Neural cell (in vitro differentiated cells): ENCODE measurements at regions not wholly inside any gene's neighbourhood (a gene's known extent, or its start where the extent isn't known, plus 50 kb on each side); places are given as distances from the start of the nearest gene placed in this dataset.

Experiments
- H2AFZ ChIP-seq: fragments of 200-600, 300-800 bp; sonication (generic), shearing (Covaris generic); 2 replicates; pipeline ENCODE4 v1.6.0; 2014; ENCODE audit warnings: low read depth, mild to moderate bottlenecking, antibody characterized with exemption, low read length, moderate library complexity
- H3F3A ChIP-seq: fragments of 200-600 bp; shearing (Covaris generic); 2 replicates; pipeline ENCODE4 v1.6.1; 2016; ENCODE audit warnings: mild to moderate bottlenecking, moderate library complexity, mixed read lengths, antibody characterized with exemption, low read length; ENCODE audit not compliant: insufficient read depth, poor library complexity, severe bottlenecking
- H3K27ac ChIP-seq: fragments of 200-600, 300-800 bp; sonication (generic), shearing (Covaris generic); 2 replicates; pipeline ENCODE4 v1.5.1; 2014; ENCODE audit warnings: mild to moderate bottlenecking, low read length, moderate library complexity
- H3K27me3 ChIP-seq: fragments of 300-800, 200-600 bp; sonication (generic), shearing (Covaris generic); 2 replicates; pipeline ENCODE4 v1.6.0; 2014; ENCODE audit warnings: mild to moderate bottlenecking, low read depth, low read length, moderate library complexity; ENCODE audit not compliant: insufficient read depth
- H3K36me3 ChIP-seq: fragments of 300-800, 200-600 bp; sonication (generic), shearing (Covaris generic); 2 replicates; pipeline ENCODE4 v1.5.1; 2014; ENCODE audit warnings: mild to moderate bottlenecking, antibody characterized with exemption, low read length, moderate library complexity; ENCODE audit not compliant: insufficient read depth
- H3K4me2 ChIP-seq: fragments of 300-800, 200-600 bp; sonication (generic), shearing (Covaris generic); 2 replicates; pipeline ENCODE4 v1.6.0; 2014; ENCODE audit warnings: mild to moderate bottlenecking, low read length
- H3K4me3 ChIP-seq: fragments of 300-800, 200-600 bp; sonication (generic), shearing (Covaris generic); 2 replicates; pipeline ENCODE4 v1.5.1; 2014; ENCODE audit warnings: mild to moderate bottlenecking, low read length, moderate library complexity
- H3K79me2 ChIP-seq: fragments of 200-600 bp; shearing (Covaris generic); replicated peaks from 2 replicates; pipeline ENCODE4 v1.6.0; 2014; ENCODE audit warnings: mild to moderate bottlenecking, low read length, moderate library complexity; ENCODE audit not compliant: insufficient read depth
- H3K9ac ChIP-seq: fragments of 300-800, 200-600 bp; sonication (generic), shearing (Covaris generic); 2 replicates; pipeline ENCODE4 v1.6.1; 2016; ENCODE audit warnings: mild to moderate bottlenecking, low read length, mixed read lengths
- H3K9me2 ChIP-seq: fragments of 200-600 bp; shearing (Covaris generic); 2 replicates; pipeline ENCODE4 v1.6.1; 2016; ENCODE audit warnings: mild to moderate bottlenecking, low read length, mixed read lengths; ENCODE audit not compliant: insufficient read depth
- H3K9me3 ChIP-seq: fragments of 200-600, 300-800 bp; sonication (generic), shearing (Covaris generic); 2 replicates; pipeline ENCODE4 v1.6.1; 2016; ENCODE audit warnings: mild to moderate bottlenecking, mixed run types, low read length, moderate library complexity, mixed read lengths
- H4K20me1 ChIP-seq: fragments of 200-600 bp; shearing (Covaris generic); 2 replicates; pipeline ENCODE4 v1.6.1; 2016; ENCODE audit warnings: mild to moderate bottlenecking, mixed run types; ENCODE audit not compliant: insufficient read depth
- EP300 ChIP-seq: fragments of 450-650 bp; conservative IDR thresholded peaks from 2 replicates; pipeline ENCODE4 v1.6.1; 2014; ENCODE audit warnings: antibody characterized with exemption, mild to moderate bottlenecking, moderate library complexity; ENCODE audit not compliant: poor library complexity, severe bottlenecking
- EZH2 ChIP-seq: fragments of 200-600, 300-800 bp; shearing (Covaris generic), sonication (generic); IDR thresholded peaks from 2 replicates; pipeline ENCODE4 v1.6.1; 2014; ENCODE audit warnings: antibody characterized with exemption, low read length, borderline replicate concordance, mild to moderate bottlenecking; ENCODE audit not compliant: insufficient read depth, poor library complexity, severe bottlenecking
- MXI1 ChIP-seq: fragments of 450-650 bp; conservative IDR thresholded peaks from 2 replicates; pipeline ENCODE4 v1.6.1; 2014; ENCODE audit warnings: antibody characterized with exemption, mild to moderate bottlenecking; ENCODE audit not compliant: poor library complexity, severe bottlenecking
- POLR2AphosphoS5 ChIP-seq: IDR thresholded peaks from 2 replicates; pipeline ENCODE4 v1.6.1; 2012
- RAD21 ChIP-seq: fragments of 450-650 bp; conservative IDR thresholded peaks from 2 replicates; pipeline ENCODE4 v1.6.1; 2014; ENCODE audit warnings: antibody characterized with exemption, mild to moderate bottlenecking, moderate library complexity
- REST ChIP-seq: IDR thresholded peaks from 2 replicates; pipeline ENCODE4 v1.6.1; 2012; ENCODE audit warnings: borderline replicate concordance
- SMC3 ChIP-seq: fragments of 450-650 bp; conservative IDR thresholded peaks from 2 replicates; pipeline ENCODE4 v1.6.1; 2014; ENCODE audit warnings: antibody characterized with exemption, mild to moderate bottlenecking, moderate library complexity; ENCODE audit not compliant: poor library complexity
- TAF1 ChIP-seq: IDR thresholded peaks from 2 replicates; pipeline ENCODE4 v1.6.1; 2012; ENCODE audit warnings: low read depth
- TF ChIP-seq, protein P1 (sequence below): fragments of 450-650 bp; IDR thresholded peaks from 2 replicates; pipeline ENCODE4 v1.5.1; 2014; ENCODE audit warnings: antibody characterized with exemption, mild to moderate bottlenecking, moderate library complexity; ENCODE audit not compliant: poor library complexity, severe bottlenecking

DNA sequence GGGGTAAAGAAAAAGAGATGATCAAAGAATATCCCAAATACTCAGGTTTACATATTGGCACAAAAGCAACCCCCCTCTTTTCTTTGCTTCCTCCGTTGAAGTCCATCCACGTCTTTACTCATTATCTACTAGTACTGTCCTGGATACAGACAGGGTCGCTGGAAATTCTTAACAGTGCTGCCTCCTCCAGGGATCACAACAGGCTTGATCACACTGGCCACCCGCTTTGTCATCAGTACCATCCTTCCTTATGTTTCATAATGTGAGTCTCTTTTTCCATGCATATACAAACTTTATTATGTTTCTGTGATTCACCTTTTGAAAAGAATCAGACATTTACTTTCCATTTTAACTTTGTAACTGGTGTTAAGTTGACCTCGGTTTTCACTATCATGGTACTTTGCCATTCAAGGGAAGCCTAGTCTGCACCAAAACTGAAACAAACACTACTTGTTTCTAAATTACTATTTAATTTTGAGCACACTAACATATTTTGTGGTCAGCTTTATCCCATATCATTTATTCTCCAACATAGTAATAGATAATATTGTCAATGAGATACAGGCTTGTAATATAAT, 387.5 kb upstream of the PPP1R2C start:
- Histone ChIP-seq H2AFZ (no peak overlapping the region), H3K4me2 (no peak overlapping the region), H3K9ac (no peak overlapping the region), H3K9me3 (no peaks in the 10 kb centered on the region), H3K9me2 (no peaks in the 10 kb centered on the region), H3K27me3 (no peaks in the 10 kb centered on the region), H3K27ac (no peak overlapping the region), H3K4me3 (no peak overlapping the region), H4K20me1 (no peaks in the 10 kb centered on the region), H3K79me2 (no peaks in the 10 kb centered on the region), H3F3A (no peaks in the 10 kb centered on the region), H3K36me3 (no peaks in the 10 kb centered on the region)
- no peak for TF ChIP-seq RAD21
- TF ChIP-seq POLR2AphosphoS5, result no peak
- TF ChIP-seq, protein P1, sequence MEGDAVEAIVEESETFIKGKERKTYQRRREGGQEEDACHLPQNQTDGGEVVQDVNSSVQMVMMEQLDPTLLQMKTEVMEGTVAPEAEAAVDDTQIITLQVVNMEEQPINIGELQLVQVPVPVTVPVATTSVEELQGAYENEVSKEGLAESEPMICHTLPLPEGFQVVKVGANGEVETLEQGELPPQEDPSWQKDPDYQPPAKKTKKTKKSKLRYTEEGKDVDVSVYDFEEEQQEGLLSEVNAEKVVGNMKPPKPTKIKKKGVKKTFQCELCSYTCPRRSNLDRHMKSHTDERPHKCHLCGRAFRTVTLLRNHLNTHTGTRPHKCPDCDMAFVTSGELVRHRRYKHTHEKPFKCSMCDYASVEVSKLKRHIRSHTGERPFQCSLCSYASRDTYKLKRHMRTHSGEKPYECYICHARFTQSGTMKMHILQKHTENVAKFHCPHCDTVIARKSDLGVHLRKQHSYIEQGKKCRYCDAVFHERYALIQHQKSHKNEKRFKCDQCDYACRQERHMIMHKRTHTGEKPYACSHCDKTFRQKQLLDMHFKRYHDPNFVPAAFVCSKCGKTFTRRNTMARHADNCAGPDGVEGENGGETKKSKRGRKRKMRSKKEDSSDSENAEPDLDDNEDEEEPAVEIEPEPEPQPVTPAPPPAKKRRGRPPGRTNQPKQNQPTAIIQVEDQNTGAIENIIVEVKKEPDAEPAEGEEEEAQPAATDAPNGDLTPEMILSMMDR, result no peak
- no peak for TF ChIP-seq TAF1
- no peak for TF ChIP-seq EP300

GRCh38 chrX:43166874-43167273, 388.9 kb upstream of the PPP1R2C start:
- H3K36me3 ChIP-seq, result no peaks in the 10 kb centered on the region
- no peaks in the 10 kb centered on the region for H3K27me3 ChIP-seq
- H3K79me2 ChIP-seq, result no peaks in the 10 kb centered on the region
- no peak overlapping the region for H3K27ac ChIP-seq
- H3K9me3 ChIP-seq, result no peaks in the 10 kb centered on the region
- H3K9ac ChIP-seq, result no peak overlapping the region
- no peak overlapping the region for H3K4me3 ChIP-seq
- no peaks in the 10 kb centered on the region for H4K20me1 ChIP-seq
- no peaks in the 10 kb centered on the region for H3F3A ChIP-seq
- no peak for TF ChIP-seq RAD21
- no peak for TF ChIP-seq EP300
- no peak for TF ChIP-seq EZH2
- no peak for TF ChIP-seq REST
- TF ChIP-seq SMC3, result no peak
- TF ChIP-seq POLR2AphosphoS5, result no peak
- TF ChIP-seq, protein P1, result no peak
- no peak for TF ChIP-seq TAF1
- TF ChIP-seq MXI1, result no peak
- H3K9me2 ChIP-seq, result no peaks in the 10 kb centered on the region
- no peak overlapping the region for H3K4me2 ChIP-seq
- no peak overlapping the region for H2AFZ ChIP-seq
